ENCODE measurements at regions not wholly inside any gene's neighbourhood (a gene's known extent, or its start where the extent isn't known, plus 50 kb on each side); places are given as distances from the start of the nearest gene placed in this dataset.

DNA sequence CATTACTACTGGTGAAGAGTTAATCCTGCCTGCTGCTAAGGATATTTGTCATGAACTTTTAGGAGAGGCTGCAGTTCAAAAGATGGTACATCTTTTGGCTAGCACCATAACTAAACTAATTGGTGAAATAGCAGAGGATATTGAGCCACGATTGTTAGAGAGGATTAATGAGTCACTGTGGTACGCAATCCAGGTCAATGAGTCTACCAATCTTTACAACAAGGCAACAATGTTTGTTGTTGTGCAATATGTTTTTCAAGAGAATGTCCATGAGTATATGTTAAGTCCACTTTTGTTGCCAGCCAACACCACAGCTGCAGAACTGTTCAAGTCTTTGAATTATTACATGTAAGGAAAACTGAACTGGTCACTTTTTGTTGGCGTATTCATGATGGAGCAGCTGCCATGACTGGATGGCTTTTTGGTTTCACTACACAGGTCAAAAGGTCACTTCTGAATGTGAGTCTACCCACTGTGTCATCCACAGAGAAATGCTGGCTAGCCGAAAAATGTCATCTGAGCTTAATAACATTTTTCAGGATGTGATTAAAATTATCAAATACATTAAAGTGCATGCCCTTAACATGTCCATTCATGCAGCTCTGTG is 402.6 kb upstream of the KIF2B start:
- Histone ChIP-seq H3K9me3 (ENCODE audit: control insufficient read depth in 1 of 2, insufficient read depth in 1 of 2, low read depth in 1 of 2, low read length in 2 of 2) (peaks cover 42 to 60% of the 10 kb centered on the region in 2 experiments; a peak in 2 of 4 replicates), H2AFZ (ENCODE audit: low read depth, low read length, poor library complexity, severe bottlenecking) (no peak overlapping the region), H3K9ac (ENCODE audit: low read length) (no peak overlapping the region), H3K4me2 (ENCODE audit: low read length) (no peak overlapping the region), H3K4me3 (replicated peaks in 1 of 2; ENCODE audit: low read depth in 1 of 2, low read length in 2 of 2) (no peak overlapping the region), H3K9me2 (ENCODE audit: insufficient read depth) (no peaks in the 10 kb centered on the region), H3K79me2 (ENCODE audit: insufficient read depth, low read length) (no peaks in the 10 kb centered on the region), H3K36me3 (ENCODE audit: control insufficient read depth in 1 of 2, insufficient read depth in 2 of 2, low read length in 2 of 2) (no peaks in the 10 kb centered on the region), H3K27me3 (ENCODE audit: insufficient read depth, low read length) (no peaks in the 10 kb centered on the region), H3K27ac (ENCODE audit: low read depth, low read length) (no peak overlapping the region), H4K20me1 (ENCODE audit: insufficient read depth) (no peaks in the 10 kb centered on the region), H3K4me1 (ENCODE audit: control insufficient read depth in 1 of 2, insufficient read depth in 2 of 2, low read length in 2 of 2) (no peaks in the 10 kb centered on the region)
- intact Hi-C loops (cut with micrococcal nuclease) = no loop called here
- CTCF ChIA-PET = no interaction called here
- RAD21 ChIA-PET (ENCODE audit: low non-redundant PET in 1 of 2, low total read pairs in 2 of 2, uncharacterized antibody in 2 of 2, unreplicated experiment in 2 of 2) = no interaction called here
- POLR2A ChIA-PET = no interaction called here
- ATAC-seq (no peak), DNase-seq (ENCODE audit: low read depth, low spot score) (no peak)
- no TSS peak for BruUV-seq (replicated peaks)
- TF ChIP-seq MAX (IDR thresholded peaks at IDR 0.05) = no peak
- no peak for TF ChIP-seq SRF (IDR thresholded peaks at IDR 0.05; ENCODE audit: low read depth)

DNA sequence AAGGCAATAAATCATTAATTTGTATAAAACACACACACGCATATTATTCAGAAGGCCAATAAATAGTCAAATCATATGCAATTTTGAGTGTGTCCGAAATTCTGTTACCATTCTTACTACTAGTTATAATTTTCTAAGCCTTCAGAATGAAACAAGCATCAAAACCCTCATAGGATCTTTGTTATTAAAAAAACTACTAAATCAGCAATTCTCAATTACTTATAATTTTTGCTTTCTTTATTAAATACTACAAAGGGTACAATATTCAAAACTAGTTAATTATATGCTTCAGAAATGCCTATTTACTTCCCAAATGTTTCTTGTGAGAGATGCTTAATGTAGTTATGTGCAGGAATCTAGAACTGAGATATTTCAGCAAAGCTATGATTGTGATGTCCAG is 413.1 kb upstream of the KIF2B start:
- H3K4me1 ChIP-seq (ENCODE audit: control insufficient read depth in 1 of 2, insufficient read depth in 2 of 2, low read length in 2 of 2) = no peaks in the 10 kb centered on the region
- peaks cover 15 to 35% of the 10 kb centered on the region in 2 experiments; a peak in 3 of 4 replicates for H3K9me3 ChIP-seq (ENCODE audit: control insufficient read depth in 1 of 2, insufficient read depth in 1 of 2, low read depth in 1 of 2, low read length in 2 of 2)
- ChIA-PET CTCF (no interaction called here), POLR2A (no interaction called here), RAD21 (ENCODE audit: low non-redundant PET in 1 of 2, low total read pairs in 2 of 2, uncharacterized antibody in 2 of 2, unreplicated experiment in 2 of 2) (no interaction called here)
- no peaks in the 10 kb centered on the region for H3K9me2 ChIP-seq (ENCODE audit: insufficient read depth)
- BruUV-seq (replicated peaks) = no TSS peak
- H3K27me3 ChIP-seq (ENCODE audit: insufficient read depth, low read length) = no peaks in the 10 kb centered on the region
- H3K4me2 ChIP-seq (ENCODE audit: low read length) = no peak overlapping the region
- no peak overlapping the region for H3K9ac ChIP-seq (ENCODE audit: low read length)
- no peaks in the 10 kb centered on the region for H3K79me2 ChIP-seq (ENCODE audit: insufficient read depth, low read length)
- no peaks in the 10 kb centered on the region for H4K20me1 ChIP-seq (ENCODE audit: insufficient read depth)
- intact Hi-C loops (cut with micrococcal nuclease) = no loop called here
- no peaks in the 10 kb centered on the region; a peak in 1 of 4 replicates for H3K36me3 ChIP-seq (ENCODE audit: control insufficient read depth in 1 of 2, insufficient read depth in 2 of 2, low read length in 2 of 2)
- no peak overlapping the region for H2AFZ ChIP-seq (ENCODE audit: low read depth, low read length, poor library complexity, severe bottlenecking)
- H3K4me3 ChIP-seq (replicated peaks in 1 of 2; ENCODE audit: low read depth in 1 of 2, low read length in 2 of 2) = no peak overlapping the region
- H3K27ac ChIP-seq (ENCODE audit: low read depth, low read length) = no peak overlapping the region
- DNase-seq (ENCODE audit: low read depth, low spot score) (no peak), ATAC-seq (no peak)
- TF ChIP-seq ZFX (IDR thresholded peaks at IDR 0.05) (no peak), MAX (IDR thresholded peaks at IDR 0.05) (no peak), ELF1 (IDR thresholded peaks at IDR 0.05; ENCODE audit: borderline replicate concordance, low read depth) (no peak), POLR2A (IDR thresholded peaks at IDR 0.05; ENCODE audit: borderline replicate concordance, extremely low read depth, insufficient read depth, insufficient read length) (no peak), REST (IDR thresholded peaks at IDR 0.05; ENCODE audit: low read depth) (no peak), EZH2phosphoT487 (IDR thresholded peaks at IDR 0.05; ENCODE audit: borderline replicate concordance) (no peak), SIN3A (IDR thresholded peaks at IDR 0.05; ENCODE audit: low read depth) (no peak), CBX3 (IDR thresholded peaks at IDR 0.05; ENCODE audit: low read depth) (no peak), CTCF (IDR thresholded peaks at IDR 0.05 in 2 of 3, conservative IDR thresholded peaks at IDR 0.05 in 1 of 3; ENCODE audit: borderline replicate concordance in 1 of 3, insufficient read depth in 1 of 3, low read depth in 2 of 3, low read length in 2 of 3) (no peak), TCF7L2 (IDR thresholded peaks at IDR 0.05; ENCODE audit: borderline replicate concordance, extremely low read depth, insufficient read depth, insufficient read length) (no peak)
- TF ChIP-seq, protein P1, sequence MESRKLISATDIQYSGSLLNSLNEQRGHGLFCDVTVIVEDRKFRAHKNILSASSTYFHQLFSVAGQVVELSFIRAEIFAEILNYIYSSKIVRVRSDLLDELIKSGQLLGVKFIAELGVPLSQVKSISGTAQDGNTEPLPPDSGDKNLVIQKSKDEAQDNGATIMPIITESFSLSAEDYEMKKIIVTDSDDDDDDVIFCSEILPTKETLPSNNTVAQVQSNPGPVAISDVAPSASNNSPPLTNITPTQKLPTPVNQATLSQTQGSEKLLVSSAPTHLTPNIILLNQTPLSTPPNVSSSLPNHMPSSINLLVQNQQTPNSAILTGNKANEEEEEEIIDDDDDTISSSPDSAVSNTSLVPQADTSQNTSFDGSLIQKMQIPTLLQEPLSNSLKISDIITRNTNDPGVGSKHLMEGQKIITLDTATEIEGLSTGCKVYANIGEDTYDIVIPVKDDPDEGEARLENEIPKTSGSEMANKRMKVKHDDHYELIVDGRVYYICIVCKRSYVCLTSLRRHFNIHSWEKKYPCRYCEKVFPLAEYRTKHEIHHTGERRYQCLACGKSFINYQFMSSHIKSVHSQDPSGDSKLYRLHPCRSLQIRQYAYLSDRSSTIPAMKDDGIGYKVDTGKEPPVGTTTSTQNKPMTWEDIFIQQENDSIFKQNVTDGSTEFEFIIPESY (IDR thresholded peaks at IDR 0.05; ENCODE audit: extremely low read depth, insufficient replicate concordance, low read length) = no peak

Measured in HCT116 (cell line).